GM23338 (cell line): ENCODE measurements at regions not wholly inside any gene's neighbourhood (a gene's known extent, or its start where the extent isn't known, plus 50 kb on each side); places are given as distances from the start of the nearest gene placed in this dataset.

ENCODE experiments used
- CREB1 ChIP-seq: fragments of 250-450 bp; sonication (Bioruptor Pico); IDR thresholded peaks from 2 replicates; pipeline ENCODE4 v1.5.0; 2020; ENCODE audit warnings: low read depth, mild to moderate bottlenecking, moderate library complexity
- REST ChIP-seq: IDR thresholded peaks from one replicate; pipeline ENCODE4 v1.6.1; 2018; ENCODE audit warnings: antibody characterized with exemption; ENCODE audit not compliant: unreplicated experiment
- ZNF331 ChIP-seq: fragments of 250-450 bp; sonication (Bioruptor Pico); IDR thresholded peaks from 2 replicates; pipeline ENCODE4 v1.5.0; 2020; ENCODE audit warnings: low read depth, mild to moderate bottlenecking, moderate library complexity
- TF ChIP-seq, protein P1 (sequence below): fragments of 250-450 bp; sonication (Bioruptor Pico); IDR thresholded peaks from 2 replicates; pipeline ENCODE4 v1.5.0; 2020; ENCODE audit warnings: mild to moderate bottlenecking, moderate library complexity
- TF ChIP-seq, protein P2 (sequence below), 2 experiments: fragments of 200-600 bp in 1 of 2; sonication (generic) in 1 of 2; conservative IDR thresholded peaks; 2 replicates each; pipeline versions ENCODE4 v1.5.1 to v1.6.1; 2016 to 2017; ENCODE audit warnings: antibody characterized with exemption in 2 of 2, low read depth in 2 of 2, mild to moderate bottlenecking in 2 of 2, moderate library complexity in 1 of 2

DNA sequence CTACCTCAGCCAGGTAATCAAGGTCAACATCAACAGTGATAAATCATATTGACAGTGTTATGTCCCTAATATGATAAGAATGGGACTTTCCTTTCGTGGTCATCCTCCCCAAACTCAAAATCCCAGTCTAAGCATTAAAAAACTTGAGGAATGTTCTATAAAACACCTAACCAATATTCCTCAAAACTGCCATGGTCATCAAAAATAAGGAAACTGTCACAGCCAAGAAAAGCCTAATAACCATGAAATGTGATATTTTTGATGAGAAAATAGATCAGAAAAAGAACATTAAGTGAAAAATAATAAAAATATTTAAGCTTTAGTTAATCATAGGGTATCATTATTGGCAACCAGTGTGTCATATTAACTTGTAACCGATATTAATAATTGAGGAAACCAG lies 232.1 kb upstream of the ATP10B start (continued):
- TF ChIP-seq, protein P1, sequence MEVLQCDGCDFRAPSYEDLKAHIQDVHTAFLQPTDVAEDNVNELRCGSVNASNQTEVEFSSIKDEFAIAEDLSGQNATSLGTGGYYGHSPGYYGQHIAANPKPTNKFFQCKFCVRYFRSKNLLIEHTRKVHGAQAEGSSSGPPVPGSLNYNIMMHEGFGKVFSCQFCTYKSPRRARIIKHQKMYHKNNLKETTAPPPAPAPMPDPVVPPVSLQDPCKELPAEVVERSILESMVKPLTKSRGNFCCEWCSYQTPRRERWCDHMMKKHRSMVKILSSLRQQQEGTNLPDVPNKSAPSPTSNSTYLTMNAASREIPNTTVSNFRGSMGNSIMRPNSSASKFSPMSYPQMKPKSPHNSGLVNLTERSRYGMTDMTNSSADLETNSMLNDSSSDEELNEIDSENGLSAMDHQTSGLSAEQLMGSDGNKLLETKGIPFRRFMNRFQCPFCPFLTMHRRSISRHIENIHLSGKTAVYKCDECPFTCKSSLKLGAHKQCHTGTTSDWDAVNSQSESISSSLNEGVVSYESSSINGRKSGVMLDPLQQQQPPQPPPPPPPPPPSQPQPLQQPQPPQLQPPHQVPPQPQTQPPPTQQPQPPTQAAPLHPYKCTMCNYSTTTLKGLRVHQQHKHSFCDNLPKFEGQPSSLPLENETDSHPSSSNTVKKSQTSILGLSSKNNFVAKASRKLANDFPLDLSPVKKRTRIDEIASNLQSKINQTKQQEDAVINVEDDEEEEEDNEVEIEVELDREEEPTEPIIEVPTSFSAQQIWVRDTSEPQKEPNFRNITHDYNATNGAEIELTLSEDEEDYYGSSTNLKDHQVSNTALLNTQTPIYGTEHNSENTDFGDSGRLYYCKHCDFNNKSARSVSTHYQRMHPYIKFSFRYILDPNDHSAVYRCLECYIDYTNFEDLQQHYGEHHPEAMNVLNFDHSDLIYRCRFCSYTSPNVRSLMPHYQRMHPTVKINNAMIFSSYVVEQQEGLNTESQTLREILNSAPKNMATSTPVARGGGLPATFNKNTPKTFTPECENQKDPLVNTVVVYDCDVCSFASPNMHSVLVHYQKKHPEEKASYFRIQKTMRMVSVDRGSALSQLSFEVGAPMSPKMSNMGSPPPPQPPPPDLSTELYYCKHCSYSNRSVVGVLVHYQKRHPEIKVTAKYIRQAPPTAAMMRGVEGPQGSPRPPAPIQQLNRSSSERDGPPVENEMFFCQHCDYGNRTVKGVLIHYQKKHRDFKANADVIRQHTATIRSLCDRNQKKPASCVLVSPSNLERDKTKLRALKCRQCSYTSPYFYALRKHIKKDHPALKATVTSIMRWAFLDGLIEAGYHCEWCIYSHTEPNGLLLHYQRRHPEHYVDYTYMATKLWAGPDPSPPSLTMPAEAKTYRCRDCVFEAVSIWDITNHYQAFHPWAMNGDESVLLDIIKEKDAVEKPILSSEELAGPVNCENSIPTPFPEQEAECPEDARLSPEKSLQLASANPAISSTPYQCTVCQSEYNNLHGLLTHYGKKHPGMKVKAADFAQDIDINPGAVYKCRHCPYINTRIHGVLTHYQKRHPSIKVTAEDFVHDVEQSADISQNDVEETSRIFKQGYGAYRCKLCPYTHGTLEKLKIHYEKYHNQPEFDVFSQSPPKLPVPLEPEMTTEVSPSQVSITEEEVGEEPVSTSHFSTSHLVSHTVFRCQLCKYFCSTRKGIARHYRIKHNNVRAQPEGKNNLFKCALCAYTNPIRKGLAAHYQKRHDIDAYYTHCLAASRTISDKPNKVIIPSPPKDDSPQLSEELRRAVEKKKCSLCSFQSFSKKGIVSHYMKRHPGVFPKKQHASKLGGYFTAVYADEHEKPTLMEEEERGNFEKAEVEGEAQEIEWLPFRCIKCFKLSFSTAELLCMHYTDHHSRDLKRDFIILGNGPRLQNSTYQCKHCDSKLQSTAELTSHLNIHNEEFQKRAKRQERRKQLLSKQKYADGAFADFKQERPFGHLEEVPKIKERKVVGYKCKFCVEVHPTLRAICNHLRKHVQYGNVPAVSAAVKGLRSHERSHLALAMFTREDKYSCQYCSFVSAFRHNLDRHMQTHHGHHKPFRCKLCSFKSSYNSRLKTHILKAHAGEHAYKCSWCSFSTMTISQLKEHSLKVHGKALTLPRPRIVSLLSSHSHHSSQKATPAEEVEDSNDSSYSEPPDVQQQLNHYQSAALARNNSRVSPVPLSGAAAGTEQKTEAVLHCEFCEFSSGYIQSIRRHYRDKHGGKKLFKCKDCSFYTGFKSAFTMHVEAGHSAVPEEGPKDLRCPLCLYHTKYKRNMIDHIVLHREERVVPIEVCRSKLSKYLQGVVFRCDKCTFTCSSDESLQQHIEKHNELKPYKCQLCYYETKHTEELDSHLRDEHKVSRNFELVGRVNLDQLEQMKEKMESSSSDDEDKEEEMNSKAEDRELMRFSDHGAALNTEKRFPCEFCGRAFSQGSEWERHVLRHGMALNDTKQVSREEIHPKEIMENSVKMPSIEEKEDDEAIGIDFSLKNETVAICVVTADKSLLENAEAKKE (CRISPR knock-in tag) = no peak
- TF ChIP-seq ZNF331 (CRISPR knock-in tag) (no peak), REST (no peak), CREB1 (CRISPR knock-in tag) (no peak)
- TF ChIP-seq, protein P2, sequence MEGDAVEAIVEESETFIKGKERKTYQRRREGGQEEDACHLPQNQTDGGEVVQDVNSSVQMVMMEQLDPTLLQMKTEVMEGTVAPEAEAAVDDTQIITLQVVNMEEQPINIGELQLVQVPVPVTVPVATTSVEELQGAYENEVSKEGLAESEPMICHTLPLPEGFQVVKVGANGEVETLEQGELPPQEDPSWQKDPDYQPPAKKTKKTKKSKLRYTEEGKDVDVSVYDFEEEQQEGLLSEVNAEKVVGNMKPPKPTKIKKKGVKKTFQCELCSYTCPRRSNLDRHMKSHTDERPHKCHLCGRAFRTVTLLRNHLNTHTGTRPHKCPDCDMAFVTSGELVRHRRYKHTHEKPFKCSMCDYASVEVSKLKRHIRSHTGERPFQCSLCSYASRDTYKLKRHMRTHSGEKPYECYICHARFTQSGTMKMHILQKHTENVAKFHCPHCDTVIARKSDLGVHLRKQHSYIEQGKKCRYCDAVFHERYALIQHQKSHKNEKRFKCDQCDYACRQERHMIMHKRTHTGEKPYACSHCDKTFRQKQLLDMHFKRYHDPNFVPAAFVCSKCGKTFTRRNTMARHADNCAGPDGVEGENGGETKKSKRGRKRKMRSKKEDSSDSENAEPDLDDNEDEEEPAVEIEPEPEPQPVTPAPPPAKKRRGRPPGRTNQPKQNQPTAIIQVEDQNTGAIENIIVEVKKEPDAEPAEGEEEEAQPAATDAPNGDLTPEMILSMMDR (conservative IDR thresholded peaks at IDR 0.05; ENCODE audit: low read depth in 2 of 2) = no peak
